AML-193 (cell line): ENCODE measurements at regions not wholly inside any gene's neighbourhood (a gene's known extent, or its start where the extent isn't known, plus 50 kb on each side); places are given as distances from the start of the nearest gene placed in this dataset.
"Not testable (repeated sequence)": the region's sequence is repeated elsewhere in the genome, so short reads cannot be mapped to it uniquely, and the experiment has no call there.

Experiments
- DNase-seq, 2 experiments: peaks; one replicate each; lab custom pipeline; 2025; lab: John Stamatoyannopoulos, UW

- DNase-seq: no peak
These were observed 316.7 kb upstream of the TBX18 start for GRCh38 chr6:85081102-85081501.

GRCh38 chr6:85079761-85080160 is 315.4 kb upstream of the TBX18 start:
- DNase-seq: no peak

GRCh38 chr6:85078058-85078457 is 313.7 kb upstream of the TBX18 start:
- DNase-seq: no peak

GRCh38 chr6:85077098-85077497 is 312.7 kb upstream of the TBX18 start:
- no peak for DNase-seq

GRCh38 chr6:85071845-85072244 is 307.4 kb upstream of the TBX18 start:
- not testable (repeated sequence) for DNase-seq

- DNase-seq: no peak
These were observed 305.2 kb upstream of the TBX18 start for GRCh38 chr6:85069577-85069976.

GRCh38 chr6:85068221-85068620 is 303.8 kb upstream of the TBX18 start:
- DNase-seq: no peak

GRCh38 chr6:85066266-85066665 is 301.9 kb upstream of the TBX18 start:
- no peak for DNase-seq

- no peak for DNase-seq
These were observed 301.4 kb upstream of the TBX18 start for GRCh38 chr6:85065831-85066230.

- DNase-seq: no peak
These were observed 299.2 kb upstream of the TBX18 start for GRCh38 chr6:85063611-85064010.

- DNase-seq: no peak
These were observed 298.5 kb upstream of the TBX18 start for GRCh38 chr6:85062884-85063283.

GRCh38 chr6:85058806-85059205 is 294.4 kb upstream of the TBX18 start:
- DNase-seq: no peak

GRCh38 chr6:85050149-85050548 is 285.8 kb upstream of the TBX18 start:
- DNase-seq: no peak

- no peak for DNase-seq
These were observed 284.9 kb upstream of the TBX18 start for GRCh38 chr6:85049282-85049681.

GRCh38 chr6:85047818-85048217 is 283.4 kb upstream of the TBX18 start:
- DNase-seq: no peak

GRCh38 chr6:85045767-85046166 is 281.4 kb upstream of the TBX18 start:
- not testable (repeated sequence) for DNase-seq

- DNase-seq: no peak
These were observed 280.0 kb upstream of the TBX18 start for GRCh38 chr6:85044361-85044760.

- DNase-seq: no peak
These were observed 277.0 kb upstream of the TBX18 start for GRCh38 chr6:85041376-85041775.

GRCh38 chr6:85037221-85037620 is 272.8 kb upstream of the TBX18 start:
- no peak for DNase-seq

GRCh38 chr6:85035766-85036165 is 271.4 kb upstream of the TBX18 start:
- no peak for DNase-seq

- DNase-seq: no peak
These were observed 269.1 kb upstream of the TBX18 start for GRCh38 chr6:85033547-85033946.

GRCh38 chr6:85026021-85026420 is 261.6 kb upstream of the TBX18 start:
- no peak for DNase-seq

- no peak for DNase-seq
These were observed 259.3 kb upstream of the TBX18 start for GRCh38 chr6:85023721-85024120.

GRCh38 chr6:85017352-85017751 is 253.0 kb upstream of the TBX18 start:
- DNase-seq: no peak

- DNase-seq: no peak
These were observed 252.3 kb upstream of the TBX18 start for GRCh38 chr6:85016726-85017125.
